Right cardiac atrium (tissue), 5 donors: ENCODE measurements at regions not wholly inside any gene's neighbourhood (a gene's known extent, or its start where the extent isn't known, plus 50 kb on each side); places are given as distances from the start of the nearest gene placed in this dataset.

Experiments used
- ATAC-seq, 2 donors: fragments of 200-7000 bp; cut with Tn5 transposase; one replicate each; pipeline versions ENCODE4 v1.8.0 to v1.9.1; 2020; ENCODE audit warnings: moderate library complexity in 2 of 2, mild to moderate bottlenecking in 1 of 2
- DNase-seq, 3 donors: peaks; one replicate each; pipeline ENCODE4 v3.0.0-alpha.2; 2020
- H3K27ac ChIP-seq: one replicate; pipeline ENCODE4 v1.5.1; 2013; ENCODE audit warnings: mild to moderate bottlenecking, low read length, control low read depth, moderate library complexity
- H3K27me3 ChIP-seq: one replicate; pipeline ENCODE4 v1.6.1; 2013; ENCODE audit not compliant: control insufficient read depth, insufficient read depth
- H3K4me1 ChIP-seq: one replicate; pipeline ENCODE4 v1.6.1; 2013; ENCODE audit warnings: low read length; ENCODE audit not compliant: control insufficient read depth, insufficient read depth
- H3K4me3 ChIP-seq: one replicate; pipeline ENCODE4 v1.5.1; 2013; ENCODE audit warnings: low read length, control low read depth
- H3K9me3 ChIP-seq: one replicate; pipeline ENCODE4 v1.6.1; 2013; ENCODE audit warnings: low read length; ENCODE audit not compliant: control insufficient read depth
- WGBS: extraction: QIAGEN DNeasy Blood & Tissue Kit; methylation state at CpG from one replicate; pipeline ENCODE4 v1.1.7; 2013; 5-methylcytosine and 5-hydroxymethylcytosine counted together
- intact Hi-C, 4 donors: fragments of 100-400 bp; cut with DNase I; formaldehyde crosslinking; loops; one replicate each; pipeline versions ENCODE4 v1.11.0 to v1.14.0; 2022 to 2023
- donor health status: healthy with polysubstance abuse.
- donor health status: DM: no; HTN: yes; CAD: no.
- donor health status: DM: no; HTN: no; CAD: no.
- donor health status: DM: no; HTN: yes; CAD: no; lungs with severe emphysema.
- donor health status: DM: yes; HTN: yes; CAD: no.

GRCh38 chr7:67423065-67423464 lies 426.4 kb downstream of the TYW1 start:
- H3K27me3 ChIP-seq, result no peaks in the 10 kb centered on the region
- H3K4me1 ChIP-seq, result no peaks in the 10 kb centered on the region
- no peaks in the 10 kb centered on the region for H3K9me3 ChIP-seq
- no peak overlapping the region for H3K4me3 ChIP-seq
- ATAC-seq (no peak), DNase-seq (no peak)
- intact Hi-C loops, result no loop called here
- 51% methylated on average over 9 of the region's 9 CpGs for WGBS
- H3K27ac ChIP-seq, result no peak overlapping the region

GRCh38 chr7:67426654-67427053 lies 430.0 kb downstream of the TYW1 start:
- ATAC-seq (no peak), DNase-seq (no peak)
- WGBS, result 69% methylated on average over 3 of the region's 3 CpGs
- no peaks in the 10 kb centered on the region for H3K27me3 ChIP-seq
- H3K4me3 ChIP-seq, result no peak overlapping the region
- intact Hi-C loops, result no loop called here
- no peaks in the 10 kb centered on the region for H3K4me1 ChIP-seq
- H3K27ac ChIP-seq, result no peak overlapping the region
- no peaks in the 10 kb centered on the region for H3K9me3 ChIP-seq

- Histone ChIP-seq H3K27me3 (no peaks in the 10 kb centered on the region), H3K27ac (no peak overlapping the region), H3K4me1 (no peaks in the 10 kb centered on the region), H3K4me3 (no peak overlapping the region), H3K9me3 (peaks cover 3% of the 10 kb centered on the region)
- WGBS, result 88% methylated on average over 4 of the region's 4 CpGs
- intact Hi-C loops, result no loop called here
- ATAC-seq (no peak), DNase-seq (no peak)
Measured at GRCh38 chr7:67429735-67430134, 433.1 kb downstream of the TYW1 start.

GRCh38 chr7:67432536-67433234 lies 436.1 kb downstream of the TYW1 start:
- DNase-seq, result no peak
- 84% methylated on average over 10 of the region's 10 CpGs for WGBS
- Histone ChIP-seq H3K4me1 (no peaks in the 10 kb centered on the region), H3K4me3 (no peak overlapping the region), H3K27me3 (no peaks in the 10 kb centered on the region), H3K27ac (no peak overlapping the region), H3K9me3 (peaks cover 3% of the 10 kb centered on the region)
- ATAC-seq, result no peak
- intact Hi-C loops, result no loop called here

- 82% methylated on average over 9 of the region's 9 CpGs for WGBS
- DNase-seq, result no peak
- H3K27me3 ChIP-seq, result no peaks in the 10 kb centered on the region
- no peaks in the 10 kb centered on the region for H3K4me1 ChIP-seq
- no peak for ATAC-seq
- H3K9me3 ChIP-seq, result peaks cover 3% of the 10 kb centered on the region
- intact Hi-C loops, result no loop called here
- no peak overlapping the region for H3K27ac ChIP-seq
- no peak overlapping the region for H3K4me3 ChIP-seq
Measured at GRCh38 chr7:67435894-67436535, 439.4 kb downstream of the TYW1 start.

- H3K9me3 ChIP-seq, result peaks cover 1% of the 10 kb centered on the region
- ATAC-seq (no peak), DNase-seq (no peak)
- no peak overlapping the region for H3K27ac ChIP-seq
- 50% methylated on average over 5 of the region's 7 CpGs for WGBS
- no peak overlapping the region for H3K4me3 ChIP-seq
- intact Hi-C loops, result no loop called here
- H3K27me3 ChIP-seq, result no peaks in the 10 kb centered on the region
- H3K4me1 ChIP-seq, result no peaks in the 10 kb centered on the region
Measured at GRCh38 chr7:67438198-67438882, 441.7 kb downstream of the TYW1 start.

GRCh38 chr7:67438913-67439505 lies 442.4 kb downstream of the TYW1 start:
- whole genome bisulfite sequencing, result 52% methylated on average over 13 of the region's 13 CpGs
- Histone ChIP-seq H3K4me3 (no peak overlapping the region), H3K4me1 (no peaks in the 10 kb centered on the region), H3K27me3 (no peaks in the 10 kb centered on the region), H3K27ac (no peak overlapping the region), H3K9me3 (no peaks in the 10 kb centered on the region)
- ATAC-seq (no peak), DNase-seq (no peak)
- intact Hi-C loops, result no loop called here

- WGBS, result 58% methylated on average over 2 of the region's 2 CpGs
- no peak for DNase-seq
- no peaks in the 10 kb centered on the region for H3K9me3 ChIP-seq
- H3K27me3 ChIP-seq, result no peaks in the 10 kb centered on the region
- ATAC-seq, result no peak
- H3K4me1 ChIP-seq, result no peaks in the 10 kb centered on the region
- no peak overlapping the region for H3K4me3 ChIP-seq
- H3K27ac ChIP-seq, result no peak overlapping the region
- intact Hi-C loops, result no loop called here
Measured at GRCh38 chr7:67440321-67440720, 443.7 kb downstream of the TYW1 start.

- intact Hi-C loops, result no loop called here
- WGBS, result 88% methylated on average over 4 of the region's 4 CpGs
- no peaks in the 10 kb centered on the region for H3K4me1 ChIP-seq
- H3K27me3 ChIP-seq, result no peaks in the 10 kb centered on the region
- H3K4me3 ChIP-seq, result no peak overlapping the region
- H3K27ac ChIP-seq, result no peak overlapping the region
- no peaks in the 10 kb centered on the region for H3K9me3 ChIP-seq
- DNase-seq (no peak), ATAC-seq (no peak)
Measured at GRCh38 chr7:67445728-67446127, 449.1 kb downstream of the TYW1 start.

- Histone ChIP-seq H3K4me1 (no peaks in the 10 kb centered on the region), H3K27me3 (no peaks in the 10 kb centered on the region), H3K4me3 (no peak overlapping the region), H3K27ac (no peak overlapping the region), H3K9me3 (no peaks in the 10 kb centered on the region)
- ATAC-seq (no peak), DNase-seq (no peak)
- intact Hi-C loops, result no loop called here
Measured at GRCh38 chr7:67447297-67447696, 450.7 kb downstream of the TYW1 start.

- 87% methylated on average over 1 of the region's 1 CpG for WGBS
- Histone ChIP-seq H3K27ac (no peak overlapping the region), H3K4me3 (no peak overlapping the region), H3K9me3 (no peaks in the 10 kb centered on the region), H3K27me3 (no peaks in the 10 kb centered on the region), H3K4me1 (no peaks in the 10 kb centered on the region)
- no peak for ATAC-seq
- intact Hi-C loops, result no loop called here
- no peak for DNase-seq
Measured at GRCh38 chr7:67448271-67448670, 451.6 kb downstream of the TYW1 start.
